HG03565 (cell line): ENCODE measurements at regions not wholly inside any gene's neighbourhood (a gene's known extent, or its start where the extent isn't known, plus 50 kb on each side); places are given as distances from the start of the nearest gene placed in this dataset.
"Not testable (repeated sequence)": the region's sequence is repeated elsewhere in the genome, so short reads cannot be mapped to it uniquely, and the experiment has no call there.

Experiments
- ATAC-seq: cut with Tn5 transposase; IDR thresholded peaks from one replicate; pipeline ENCODE4 v1.9.1; 2021; ENCODE audit warnings: mild to moderate bottlenecking, moderate library complexity; ENCODE audit not compliant: unreplicated experiment

GRCh38 chr7:41438705-41439514, 264.0 kb downstream of the INHBA start:
- ATAC-seq = no peak

- no peak for ATAC-seq
Measured at GRCh38 chr7:41437257-41438196, 265.4 kb downstream of the INHBA start.

- no peak for ATAC-seq
Measured at GRCh38 chr7:41436139-41436538, 266.8 kb downstream of the INHBA start.

- ATAC-seq = not testable (repeated sequence)
Measured at GRCh38 chr7:41435020-41435419, 267.9 kb downstream of the INHBA start.

- no peak for ATAC-seq
Measured at GRCh38 chr7:41431671-41432070, 271.2 kb downstream of the INHBA start.

GRCh38 chr7:41428381-41428780, 274.5 kb downstream of the INHBA start:
- no peak for ATAC-seq

GRCh38 chr7:41425926-41426325, 277.0 kb downstream of the INHBA start:
- no peak for ATAC-seq

- ATAC-seq = no peak
Measured at GRCh38 chr7:41421056-41421455, 281.8 kb downstream of the INHBA start.

GRCh38 chr7:41420421-41420820, 282.5 kb downstream of the INHBA start:
- ATAC-seq = no peak

- no peak for ATAC-seq
Measured at GRCh38 chr7:41418337-41418736, 284.6 kb downstream of the INHBA start.

GRCh38 chr7:41416208-41416595, 286.7 kb downstream of the INHBA start:
- ATAC-seq = no peak

- ATAC-seq = no peak
Measured at GRCh38 chr7:41415471-41416207, 287.3 kb downstream of the INHBA start.

- no peak for ATAC-seq
Measured at GRCh38 chr7:41415051-41415450, 287.8 kb downstream of the INHBA start.

- ATAC-seq = no peak
Measured at GRCh38 chr7:41404375-41405074, 298.4 kb downstream of the INHBA start.

- no peak for ATAC-seq
Measured at GRCh38 chr7:41403291-41403690, 299.6 kb downstream of the INHBA start.

GRCh38 chr7:41401833-41402232, 301.1 kb downstream of the INHBA start:
- ATAC-seq = no peak

GRCh38 chr7:41399171-41399570, 303.7 kb downstream of the INHBA start:
- no peak for ATAC-seq

- ATAC-seq = no peak
Measured at GRCh38 chr7:41391818-41392217, 311.1 kb downstream of the INHBA start.

GRCh38 chr7:41388933-41389332, 314.0 kb downstream of the INHBA start:
- ATAC-seq = not testable (repeated sequence)

GRCh38 chr7:41385996-41386395, 316.9 kb downstream of the INHBA start:
- no peak for ATAC-seq

- no peak for ATAC-seq
Measured at GRCh38 chr7:41384418-41384817, 318.5 kb downstream of the INHBA start.
